LoVo (cell line): ENCODE measurements at regions not wholly inside any gene's neighbourhood (a gene's known extent, or its start where the extent isn't known, plus 50 kb on each side); places are given as distances from the start of the nearest gene placed in this dataset.
"Not testable (repeated sequence)": the region's sequence is repeated elsewhere in the genome, so short reads cannot be mapped to it uniquely, and the experiment has no call there.

Source experiments
- DNase-seq: peaks from one replicate; pipeline ENCODE4 v3.0.0-alpha.2; 2016; ENCODE audit warnings: low spot score

- no peak for DNase-seq
These were observed 778.9 kb downstream of the TMTC2 start for GRCh38 chr12:83465632-83466031.

GRCh38 chr12:83462419-83462818 lies 775.7 kb downstream of the TMTC2 start:
- DNase-seq: no peak

- no peak for DNase-seq
These were observed 774.7 kb downstream of the TMTC2 start for GRCh38 chr12:83461336-83461935.

- no peak for DNase-seq
These were observed 764.5 kb downstream of the TMTC2 start for GRCh38 chr12:83451189-83451588.

- no peak for DNase-seq
These were observed 747.9 kb downstream of the TMTC2 start for GRCh38 chr12:83434600-83434999.

GRCh38 chr12:83432176-83432719 lies 745.5 kb downstream of the TMTC2 start:
- DNase-seq: no peak

- not testable (repeated sequence) for DNase-seq
These were observed 741.0 kb downstream of the TMTC2 start for GRCh38 chr12:83427586-83428136.

- no peak for DNase-seq
These were observed 728.3 kb downstream of the TMTC2 start for GRCh38 chr12:83414981-83415380.

GRCh38 chr12:83408851-83409250 lies 722.1 kb downstream of the TMTC2 start:
- DNase-seq: no peak

- no peak for DNase-seq
These were observed 721.4 kb downstream of the TMTC2 start for GRCh38 chr12:83408146-83408545.

GRCh38 chr12:83404521-83404920 lies 717.8 kb downstream of the TMTC2 start:
- DNase-seq: no peak

- no peak for DNase-seq
These were observed 703.5 kb downstream of the TMTC2 start for GRCh38 chr12:83390186-83390585.

- no peak for DNase-seq
These were observed 702.7 kb downstream of the TMTC2 start for GRCh38 chr12:83389237-83389996.

- DNase-seq: no peak
These were observed 701.8 kb downstream of the TMTC2 start for GRCh38 chr12:83388551-83388950.

GRCh38 chr12:83386527-83387264 lies 700.0 kb downstream of the TMTC2 start:
- no peak for DNase-seq

GRCh38 chr12:83378186-83378727 lies 691.6 kb downstream of the TMTC2 start:
- no peak for DNase-seq

GRCh38 chr12:83365317-83365716 lies 678.6 kb downstream of the TMTC2 start:
- DNase-seq: no peak

GRCh38 chr12:83361475-83361874 lies 674.8 kb downstream of the TMTC2 start:
- no peak for DNase-seq

GRCh38 chr12:83361071-83361470 lies 674.4 kb downstream of the TMTC2 start:
- no peak for DNase-seq

GRCh38 chr12:83349907-83350611 lies 663.4 kb downstream of the TMTC2 start:
- no peak for DNase-seq

GRCh38 chr12:83346333-83346732 lies 659.6 kb downstream of the TMTC2 start:
- no peak for DNase-seq

- DNase-seq: no peak
These were observed 657.1 kb downstream of the TMTC2 start for GRCh38 chr12:83343767-83344166.
